ENCODE measurements at regions not wholly inside any gene's neighbourhood (a gene's known extent, or its start where the extent isn't known, plus 50 kb on each side); places are given as distances from the start of the nearest gene placed in this dataset.

- no peak for TF ChIP-seq MTA2 (IDR thresholded peaks at IDR 0.05; ENCODE audit: low read depth)
- no peak for TF ChIP-seq HCFC1 (IDR thresholded peaks at IDR 0.05; ENCODE audit: low read length)
- no peak for TF ChIP-seq HDAC6 (IDR thresholded peaks at IDR 0.05; ENCODE audit: unreplicated experiment)
- no peak for TF ChIP-seq FOXK2 (IDR thresholded peaks at IDR 0.05)
- TF ChIP-seq POLR2AphosphoS2 (IDR thresholded peaks at IDR 0.05; ENCODE audit: low read depth, low read length) = no peak
- TF ChIP-seq TAF1 (IDR thresholded peaks at IDR 0.05; ENCODE audit: borderline replicate concordance, low read depth, low read length) = no peak
- no peak for TF ChIP-seq MAX (IDR thresholded peaks at IDR 0.05; ENCODE audit: low read depth, low read length)
Measured at GRCh38 chr4:131347816-131348215, 1801.3 kb upstream of the PCDH10 start.

Data from GM12878 (cell line).